PFSK-1 (cell line): ENCODE measurements at regions not wholly inside any gene's neighbourhood (a gene's known extent, or its start where the extent isn't known, plus 50 kb on each side); places are given as distances from the start of the nearest gene placed in this dataset.

Source experiments
- FOXP2 ChIP-seq: optimal IDR thresholded peaks from 2 replicates; pipeline ENCODE3; 2011; ENCODE audit warnings: borderline replicate concordance, control low read depth, inconsistent platforms; ENCODE audit not compliant: insufficient read depth; ENCODE audit errors: extremely low read length, extremely low read depth
- POLR2AphosphoS5 ChIP-seq: IDR thresholded peaks from 2 replicates; pipeline ENCODE4 v1.6.1; 2012; ENCODE audit warnings: low read depth, mild to moderate bottlenecking, control low read depth, low read length, moderate library complexity
- REST ChIP-seq, 2 experiments: IDR thresholded peaks; 2 replicates each; pipeline versions ENCODE4 v1.6.1 to v1.8.0; 2011 to 2012; ENCODE audit warnings: low read depth in 2 of 2, low read length in 2 of 2, control low read depth in 1 of 2, inconsistent platforms in 1 of 2, mild to moderate bottlenecking in 1 of 2, moderate library complexity in 1 of 2; ENCODE audit not compliant: insufficient read depth in 1 of 2
- SIN3A ChIP-seq: IDR thresholded peaks from 2 replicates; pipeline ENCODE4 v1.6.1; 2012; ENCODE audit warnings: mild to moderate bottlenecking, low read length, moderate library complexity, borderline replicate concordance; ENCODE audit not compliant: insufficient read depth
- TAF1 ChIP-seq: IDR thresholded peaks from 2 replicates; pipeline ENCODE4 v1.6.1; 2012; ENCODE audit warnings: low read length, control low read depth, borderline replicate concordance; ENCODE audit not compliant: insufficient read depth

GRCh38 chr2:13628122-13628521 lies 911.4 kb downstream of the TRIB2 start:
- TF ChIP-seq FOXP2 = no peak
- no peak for TF ChIP-seq SIN3A
- TF ChIP-seq TAF1 = no peak
- no peak for TF ChIP-seq POLR2AphosphoS5
- TF ChIP-seq REST (IDR thresholded peaks at IDR 0.05; ENCODE audit: insufficient read depth in 1 of 2, low read depth in 2 of 2, low read length in 2 of 2) = no peak

GRCh38 chr2:13638181-13638580 lies 921.4 kb downstream of the TRIB2 start:
- no peak for TF ChIP-seq FOXP2
- no peak for TF ChIP-seq REST (IDR thresholded peaks at IDR 0.05; ENCODE audit: insufficient read depth in 1 of 2, low read depth in 2 of 2, low read length in 2 of 2)
- TF ChIP-seq POLR2AphosphoS5 = no peak
- no peak for TF ChIP-seq SIN3A
- TF ChIP-seq TAF1 = no peak

- no peak for TF ChIP-seq POLR2AphosphoS5
- no peak for TF ChIP-seq TAF1
These were observed 933.2 kb downstream of the TRIB2 start for GRCh38 chr2:13649918-13650317.

GRCh38 chr2:13650586-13651180 lies 933.9 kb downstream of the TRIB2 start:
- TF ChIP-seq FOXP2 = no peak
- TF ChIP-seq POLR2AphosphoS5 = no peak
- TF ChIP-seq REST (IDR thresholded peaks at IDR 0.05; ENCODE audit: insufficient read depth in 1 of 2, low read depth in 2 of 2, low read length in 2 of 2) = no peak
- TF ChIP-seq TAF1 = no peak
- TF ChIP-seq SIN3A = no peak

GRCh38 chr2:13651684-13652131 lies 935.0 kb downstream of the TRIB2 start:
- TF ChIP-seq SIN3A (no peak), FOXP2 (no peak), TAF1 (no peak), POLR2AphosphoS5 (no peak)

GRCh38 chr2:13652531-13653313 lies 936.0 kb downstream of the TRIB2 start:
- TF ChIP-seq POLR2AphosphoS5 (no peak), REST (IDR thresholded peaks at IDR 0.05; ENCODE audit: insufficient read depth in 1 of 2, low read depth in 2 of 2, low read length in 2 of 2) (no peak), SIN3A (no peak), TAF1 (no peak), FOXP2 (no peak)
